Activated CD8-positive, alpha-beta T cell treated with anti-CD3 and anti-CD28 coated beads for 36 hours (primary cell): ENCODE measurements at regions not wholly inside any gene's neighbourhood (a gene's known extent, or its start where the extent isn't known, plus 50 kb on each side); places are given as distances from the start of the nearest gene placed in this dataset.

Experiments used
- ATAC-seq: fragments of 200-7000 bp; cut with Tn5 transposase; one replicate; pipeline ENCODE4 v1.10.0; 2021; ENCODE audit warnings: mild to moderate bottlenecking, moderate library complexity
- CTCF ChIA-PET: fragments of 350-600 bp; sonication (Branson Sonifier 250); formaldehyde crosslinking; loops from one replicate; lab custom pipeline; 2021; ENCODE audit warnings: antibody characterized with exemption; lab: Charles Lee
- POLR2A ChIA-PET: fragments of 350-600 bp; sonication (Branson Sonifier 250); formaldehyde crosslinking; loops from one replicate; lab custom pipeline; 2021; ENCODE audit warnings: antibody characterized with exemption; lab: Charles Lee
- DNase-seq: peaks from one replicate; pipeline ENCODE4 v3.0.0-alpha.2; 2020
- H3K27ac Mint-ChIP-seq: one replicate; pipeline ENCODE4 v1.8.0; 2021; ENCODE audit warnings: mild to moderate bottlenecking, mixed read lengths
- H3K27me3 Mint-ChIP-seq: one replicate; pipeline ENCODE4 v1.8.0; 2021; ENCODE audit warnings: mixed read lengths
- H3K36me3 Mint-ChIP-seq: one replicate; pipeline ENCODE4 v1.8.0; 2021; ENCODE audit warnings: low read depth, mixed read lengths
- H3K4me1 Mint-ChIP-seq: one replicate; pipeline ENCODE4 v1.8.0; 2021; ENCODE audit warnings: low read depth, mixed read lengths
- H3K4me3 Mint-ChIP-seq: one replicate; pipeline ENCODE4 v1.8.0; 2021; ENCODE audit warnings: mild to moderate bottlenecking, moderate library complexity, mixed read lengths
- H3K9me3 Mint-ChIP-seq: one replicate; pipeline ENCODE4 v1.8.0; 2021; ENCODE audit warnings: mixed read lengths
- CTCF ChIP-seq: fragments of 200-600 bp; IDR thresholded peaks from one replicate; pipeline ENCODE4 v1.8.0; 2022; ENCODE audit warnings: antibody characterized with exemption, mild to moderate bottlenecking
- intact Hi-C: fragments of 100-400 bp; cut with micrococcal nuclease; formaldehyde crosslinking; loops from one replicate; pipeline ENCODE4 v1.10.0; 2022

- intact Hi-C loops, result no loop called here
- no peaks in the 10 kb centered on the region for H3K4me1 Mint-ChIP-seq
- POLR2A ChIA-PET, result no interaction called here
- peaks cover 2% of the 10 kb centered on the region for H3K27me3 Mint-ChIP-seq
- CTCF ChIA-PET, result no interaction called here
- no peaks in the 10 kb centered on the region for H3K9me3 Mint-ChIP-seq
- H3K27ac Mint-ChIP-seq, result no peak overlapping the region
- ATAC-seq (no peak), DNase-seq (no peak)
- no peak for TF ChIP-seq CTCF
- H3K4me3 Mint-ChIP-seq, result no peak overlapping the region
- H3K36me3 Mint-ChIP-seq, result no peaks in the 10 kb centered on the region
These were observed 161.7 kb downstream of the PLPP3 start for GRCh38 chr1:56417646-56418045.

- no peak for DNase-seq
- H3K4me1 Mint-ChIP-seq, result no peaks in the 10 kb centered on the region
- H3K27ac Mint-ChIP-seq, result no peak overlapping the region
These were observed 162.9 kb downstream of the PLPP3 start for GRCh38 chr1:56416495-56416894.

GRCh38 chr1:56415720-56416119, 163.6 kb downstream of the PLPP3 start:
- no peaks in the 10 kb centered on the region for H3K9me3 Mint-ChIP-seq
- peaks cover 2% of the 10 kb centered on the region for H3K27me3 Mint-ChIP-seq
- intact Hi-C loops, result no loop called here
- H3K4me3 Mint-ChIP-seq, result no peak overlapping the region
- DNase-seq (no peak), ATAC-seq (no peak)
- H3K36me3 Mint-ChIP-seq, result no peaks in the 10 kb centered on the region
- ChIA-PET POLR2A (no interaction called here), CTCF (no interaction called here)
- H3K4me1 Mint-ChIP-seq, result no peaks in the 10 kb centered on the region
- no peak for TF ChIP-seq CTCF
- H3K27ac Mint-ChIP-seq, result no peak overlapping the region

More at GRCh38 chr1:56416495-56416894, 162.9 kb downstream of the PLPP3 start:
- CTCF ChIA-PET, result no interaction called here
- Mint-ChIP-seq H3K27me3 (peaks cover 2% of the 10 kb centered on the region), H3K9me3 (no peaks in the 10 kb centered on the region), H3K4me3 (no peak overlapping the region), H3K36me3 (no peaks in the 10 kb centered on the region)
- intact Hi-C loops, result no loop called here
- POLR2A ChIA-PET, result no interaction called here
- no peak for ATAC-seq
- TF ChIP-seq CTCF, result no peak

GRCh38 chr1:56415258-56415657, 164.1 kb downstream of the PLPP3 start:
- no peak for ATAC-seq
- intact Hi-C loops, result no loop called here
- Mint-ChIP-seq H3K4me1 (no peaks in the 10 kb centered on the region), H3K27ac (no peak overlapping the region), H3K9me3 (no peaks in the 10 kb centered on the region), H3K36me3 (no peaks in the 10 kb centered on the region), H3K4me3 (no peak overlapping the region), H3K27me3 (peaks cover 2% of the 10 kb centered on the region)
- CTCF ChIA-PET, result no interaction called here
- no peak for TF ChIP-seq CTCF
- DNase-seq, result no peak
- POLR2A ChIA-PET, result no interaction called here

GRCh38 chr1:56414728-56415224, 164.6 kb downstream of the PLPP3 start:
- H3K27ac Mint-ChIP-seq, result no peak overlapping the region
- no peak for DNase-seq
- ChIA-PET POLR2A (no interaction called here), CTCF (no interaction called here)
- H3K36me3 Mint-ChIP-seq, result no peaks in the 10 kb centered on the region
- TF ChIP-seq CTCF, result no peak
- H3K4me3 Mint-ChIP-seq, result no peak overlapping the region
- H3K4me1 Mint-ChIP-seq, result no peaks in the 10 kb centered on the region
- peaks cover 2% of the 10 kb centered on the region for H3K27me3 Mint-ChIP-seq
- intact Hi-C loops, result no loop called here
- H3K9me3 Mint-ChIP-seq, result no peaks in the 10 kb centered on the region
- ATAC-seq, result no peak
